ENCODE measurements at regions not wholly inside any gene's neighbourhood (a gene's known extent, or its start where the extent isn't known, plus 50 kb on each side); places are given as distances from the start of the nearest gene placed in this dataset.

DNA sequence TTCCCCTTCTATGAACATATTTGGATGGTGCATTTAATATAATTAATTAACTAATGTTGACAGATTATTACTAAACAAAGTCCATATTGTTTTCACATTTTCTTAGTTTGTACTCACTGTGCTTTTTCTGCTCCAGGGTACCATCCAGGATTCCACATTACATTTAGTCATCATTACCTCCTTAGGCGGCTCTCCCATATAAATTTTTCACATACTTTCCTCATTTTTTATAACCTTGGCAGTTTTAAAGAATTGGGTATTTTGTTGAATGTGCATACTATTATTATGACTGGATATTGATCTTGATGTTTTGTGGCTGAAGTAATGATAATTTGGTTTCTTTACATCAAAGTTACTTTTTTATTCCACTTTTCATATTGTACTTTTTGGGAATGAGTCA, 755.6 kb upstream of the ANO3 start:
- no peak for TF ChIP-seq CTCF (IDR thresholded peaks at IDR 0.05)
- TF ChIP-seq POLR2A (IDR thresholded peaks at IDR 0.05) = no peak
- no peak for TF ChIP-seq POLR2AphosphoS5 (IDR thresholded peaks at IDR 0.05; ENCODE audit: insufficient read depth in 1 of 2, low read depth in 1 of 2)

Data from vagina (tissue), 2 donors.